ENCODE measurements at regions not wholly inside any gene's neighbourhood (a gene's known extent, or its start where the extent isn't known, plus 50 kb on each side); places are given as distances from the start of the nearest gene placed in this dataset.
"Not testable (repeated sequence)": the region's sequence is repeated elsewhere in the genome, so short reads cannot be mapped to it uniquely, and the experiment has no call there.

DNA sequence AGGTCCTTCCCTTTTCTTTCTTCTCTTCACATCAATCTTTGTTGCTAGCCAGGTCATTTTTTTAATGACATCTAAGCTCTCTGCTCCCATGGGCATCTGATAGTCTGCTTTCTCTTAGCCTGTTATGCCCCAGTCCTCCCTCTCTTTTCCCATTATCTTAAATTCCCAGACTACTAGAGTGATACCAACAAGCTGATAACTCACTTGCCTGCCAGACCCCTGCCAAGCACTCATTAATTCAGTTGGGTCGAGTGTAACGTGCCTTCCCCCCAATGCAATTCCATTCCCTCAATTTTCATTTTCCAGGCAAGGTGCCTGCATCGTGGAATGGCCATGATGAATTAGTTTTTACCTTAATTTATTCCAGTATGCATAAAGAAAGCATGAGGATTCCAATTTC is 450.8 kb upstream of the ADAMTS9 start:
- ChIA-PET CTCF (no interaction called here), POLR2A (no interaction called here)
- TF ChIP-seq HDGF (IDR thresholded peaks at IDR 0.05; ENCODE audit: borderline replicate concordance) (no peak), NFRKB (IDR thresholded peaks at IDR 0.05) (no peak), ZNF384 (IDR thresholded peaks at IDR 0.05) (no peak), TARDBP (IDR thresholded peaks at IDR 0.05) (no peak), LEF1 (IDR thresholded peaks at IDR 0.05; ENCODE audit: borderline replicate concordance) (no peak), SUZ12 (IDR thresholded peaks at IDR 0.05) (no peak), BHLHE40 (IDR thresholded peaks at IDR 0.05; ENCODE audit: borderline replicate concordance) (no peak), SP1 (IDR thresholded peaks at IDR 0.05) (no peak), ELF4 (IDR thresholded peaks at IDR 0.05) (no peak), FOXA1 (IDR thresholded peaks at IDR 0.05) (no peak), L3MBTL2 (conservative IDR thresholded peaks at IDR 0.05) (no peak), CTBP1 (IDR thresholded peaks at IDR 0.05; ENCODE audit: borderline replicate concordance) (no peak), PKNOX1 (IDR thresholded peaks at IDR 0.05) (no peak), ARNT (IDR thresholded peaks at IDR 0.05) (no peak), FOXM1 (IDR thresholded peaks at IDR 0.05; ENCODE audit: borderline replicate concordance) (no peak), FOXK2 (IDR thresholded peaks at IDR 0.05) (no peak)
- no peak for DNase-seq (ENCODE audit: extremely low spot score)

DNA sequence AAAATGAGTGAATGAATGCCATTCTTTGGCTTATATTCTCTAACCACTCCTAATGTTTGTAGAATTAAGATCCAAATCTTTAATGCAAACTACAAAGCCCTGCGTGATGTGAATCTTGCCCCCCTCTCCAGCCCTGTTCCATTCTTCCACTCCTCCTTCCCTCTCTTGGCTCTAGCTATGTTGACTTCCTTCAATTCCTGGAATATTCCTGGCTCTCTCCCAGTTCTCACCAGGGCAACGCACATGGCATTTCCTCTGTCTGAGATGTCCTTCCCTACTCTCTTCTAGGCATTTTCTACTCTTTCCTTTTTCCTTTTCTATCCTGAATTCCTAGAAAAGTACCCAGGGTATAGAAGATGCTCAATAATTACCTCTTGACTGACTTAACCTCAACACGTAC is 446.0 kb upstream of the ADAMTS9 start:
- DNase-seq (ENCODE audit: extremely low spot score); POLR2A ChIA-PET; CTCF ChIA-PET: not testable (repeated sequence)

DNA sequence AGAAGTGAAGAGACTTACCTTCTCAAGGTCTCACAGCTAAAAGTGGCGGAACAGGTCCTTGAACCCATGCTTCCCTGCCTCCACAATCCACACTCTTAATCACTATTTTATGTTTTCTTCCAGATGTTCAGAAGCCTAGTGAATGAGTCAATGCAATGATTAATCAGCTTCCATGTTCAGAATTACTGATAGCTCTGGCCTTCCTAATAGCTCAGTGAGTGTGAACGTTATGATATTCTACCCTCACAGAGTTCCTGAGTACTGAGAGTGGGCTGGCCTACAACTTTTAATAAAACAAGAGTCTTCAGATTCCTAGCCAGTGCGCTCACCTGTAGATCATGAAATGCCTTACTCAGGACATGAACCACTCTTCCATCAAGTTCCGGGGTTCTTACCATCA is 443.0 kb upstream of the ADAMTS9 start:
- ChIA-PET POLR2A (no interaction called here), CTCF (no interaction called here)
- TF ChIP-seq ARNT (IDR thresholded peaks at IDR 0.05) (no peak), FOXK2 (IDR thresholded peaks at IDR 0.05) (no peak), L3MBTL2 (conservative IDR thresholded peaks at IDR 0.05) (no peak), BHLHE40 (IDR thresholded peaks at IDR 0.05; ENCODE audit: borderline replicate concordance) (no peak), SP1 (IDR thresholded peaks at IDR 0.05) (no peak), ELF4 (IDR thresholded peaks at IDR 0.05) (no peak), HDGF (IDR thresholded peaks at IDR 0.05; ENCODE audit: borderline replicate concordance) (no peak), SUZ12 (IDR thresholded peaks at IDR 0.05) (no peak), ZNF384 (IDR thresholded peaks at IDR 0.05) (no peak)
- no peak for DNase-seq (ENCODE audit: extremely low spot score)

- POLR2A ChIA-PET = no interaction called here
- TF ChIP-seq ELF4 (IDR thresholded peaks at IDR 0.05) = no peak
- no peak for TF ChIP-seq SP1 (IDR thresholded peaks at IDR 0.05)
- TF ChIP-seq PKNOX1 (IDR thresholded peaks at IDR 0.05) = no peak
- no peak for TF ChIP-seq FOXK2 (IDR thresholded peaks at IDR 0.05)
- no peak for TF ChIP-seq CTBP1 (IDR thresholded peaks at IDR 0.05; ENCODE audit: borderline replicate concordance)
- TF ChIP-seq HDGF (IDR thresholded peaks at IDR 0.05; ENCODE audit: borderline replicate concordance) = no peak
- TF ChIP-seq LEF1 (IDR thresholded peaks at IDR 0.05; ENCODE audit: borderline replicate concordance) = no peak
- no peak for TF ChIP-seq ARNT (IDR thresholded peaks at IDR 0.05)
- no peak for TF ChIP-seq SUZ12 (IDR thresholded peaks at IDR 0.05)
- no peak for DNase-seq (ENCODE audit: extremely low spot score)
- CTCF ChIA-PET = no interaction called here
Observed at GRCh38 chr3:65128346-65128745, 440.5 kb upstream of the ADAMTS9 start.

DNA sequence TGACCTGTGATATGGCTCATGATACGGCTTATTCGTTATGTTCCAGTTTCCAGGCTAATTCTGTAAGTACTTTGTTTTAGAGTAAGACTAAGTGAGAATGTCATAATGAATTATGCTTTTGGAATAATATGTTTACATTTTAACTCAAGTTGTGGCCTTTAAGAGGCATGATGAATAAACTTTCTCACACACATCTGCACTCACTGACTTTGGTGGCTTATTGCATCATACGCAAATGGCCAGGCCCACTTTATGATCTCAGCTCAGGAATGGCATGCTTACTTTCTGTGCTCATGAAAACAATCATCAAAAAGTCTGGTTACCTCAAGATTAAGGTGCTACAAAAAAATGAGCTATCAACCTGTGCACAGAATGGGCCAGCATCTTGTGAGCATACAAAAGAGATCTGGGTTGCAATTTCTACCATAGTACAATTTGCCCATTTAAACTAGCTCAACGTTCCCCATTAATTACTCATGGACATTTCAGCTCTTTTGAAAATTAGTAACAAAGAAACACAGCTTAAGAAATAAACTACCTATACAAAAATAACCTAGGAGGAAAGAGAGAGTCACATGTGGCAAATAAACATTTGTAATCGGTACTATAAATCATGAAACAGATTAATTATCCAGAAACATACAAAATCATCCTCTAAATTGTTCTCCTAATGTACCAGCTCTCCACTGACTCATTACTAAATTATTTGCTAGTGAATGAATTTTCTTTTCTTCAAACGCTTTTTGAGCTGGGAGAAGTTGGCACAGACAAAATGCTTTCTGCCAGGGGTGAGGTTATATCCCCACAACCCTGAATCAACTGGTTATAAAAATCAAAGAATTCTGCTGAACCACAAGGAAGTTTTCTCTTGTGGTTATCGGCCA is 439.0 kb upstream of the ADAMTS9 start:
- no peak for DNase-seq (ENCODE audit: extremely low spot score)
- ChIA-PET POLR2A (no interaction called here), CTCF (interaction anchor here (0.6 kb wide), 2 partner anchors 44 to 215 kb away, joined by 3 read pairs; no protein-coding TSS in a partner anchor)
- no peak for TF ChIP-seq HDGF (IDR thresholded peaks at IDR 0.05; ENCODE audit: borderline replicate concordance)
- TF ChIP-seq FOXK2 (IDR thresholded peaks at IDR 0.05) = no peak
- no peak for TF ChIP-seq ZNF384 (IDR thresholded peaks at IDR 0.05)
- TF ChIP-seq PKNOX1 (IDR thresholded peaks at IDR 0.05) = no peak
- TF ChIP-seq TARDBP (IDR thresholded peaks at IDR 0.05) = no peak
- TF ChIP-seq BHLHE40 (IDR thresholded peaks at IDR 0.05; ENCODE audit: borderline replicate concordance) = no peak
- no peak for TF ChIP-seq ELF4 (IDR thresholded peaks at IDR 0.05)
- no peak for TF ChIP-seq LEF1 (IDR thresholded peaks at IDR 0.05; ENCODE audit: borderline replicate concordance)
- no peak for TF ChIP-seq CTBP1 (IDR thresholded peaks at IDR 0.05; ENCODE audit: borderline replicate concordance)
- no peak for TF ChIP-seq FOXM1 (IDR thresholded peaks at IDR 0.05; ENCODE audit: borderline replicate concordance)
- TF ChIP-seq NFRKB (IDR thresholded peaks at IDR 0.05) = no peak
- TF ChIP-seq SP1 (IDR thresholded peaks at IDR 0.05) = no peak
- no peak for TF ChIP-seq FOXA1 (IDR thresholded peaks at IDR 0.05)
- TF ChIP-seq ARNT (IDR thresholded peaks at IDR 0.05) = no peak
- no peak for TF ChIP-seq SUZ12 (IDR thresholded peaks at IDR 0.05)
- no peak for TF ChIP-seq L3MBTL2 (conservative IDR thresholded peaks at IDR 0.05)

DNA sequence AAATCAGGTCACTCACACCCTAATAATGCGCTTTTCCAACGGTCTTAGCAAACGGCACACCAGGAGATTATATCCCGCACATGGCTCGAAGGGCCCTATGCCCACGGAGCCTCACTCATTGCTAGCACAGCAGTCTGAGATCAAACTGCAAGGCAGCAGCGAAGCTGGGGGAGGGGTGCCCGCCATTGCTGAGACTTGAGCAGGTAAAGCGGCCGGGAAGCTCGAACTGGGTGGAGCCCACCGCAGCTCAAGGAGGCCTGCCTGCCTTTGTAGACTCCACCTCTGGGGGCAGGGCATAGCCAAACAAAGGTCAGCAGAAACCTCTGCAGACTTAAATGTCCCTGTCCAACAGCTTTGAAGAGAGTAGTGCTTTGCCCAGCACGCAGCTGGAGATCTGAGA is 432.4 kb upstream of the ADAMTS9 start:
- POLR2A ChIA-PET; CTCF ChIA-PET; DNase-seq (ENCODE audit: extremely low spot score): not testable (repeated sequence)

Data from HEK293T (cell line).